ENCODE measurements at regions not wholly inside any gene's neighbourhood (a gene's known extent, or its start where the extent isn't known, plus 50 kb on each side); places are given as distances from the start of the nearest gene placed in this dataset.

DNA sequence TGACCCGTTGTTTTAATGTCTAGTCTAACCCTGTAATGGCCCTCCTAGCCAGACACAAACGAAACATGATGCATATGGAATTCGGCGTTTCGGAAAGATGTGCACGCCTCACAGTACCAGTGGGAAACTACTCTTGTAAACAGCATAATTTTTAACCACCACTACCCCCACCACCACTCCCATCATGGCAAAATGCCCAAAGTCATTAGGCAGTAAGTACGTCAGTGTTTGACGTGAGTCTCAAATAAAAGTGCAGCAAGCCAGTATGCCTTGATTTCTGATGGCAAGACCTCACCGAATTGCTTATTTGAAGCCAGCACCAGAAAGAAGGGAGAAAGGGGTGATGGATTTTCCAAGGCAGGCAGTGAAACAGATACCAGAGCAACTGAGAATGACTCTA lies 71.4 kb downstream of the ADRB2 start (continued):
- no peak for TF ChIP-seq CBX8 (IDR thresholded peaks at IDR 0.05; ENCODE audit: borderline replicate concordance, low read depth, low read length)

Measured in H1 (cell line).